ENCODE measurements at regions not wholly inside any gene's neighbourhood (a gene's known extent, or its start where the extent isn't known, plus 50 kb on each side); places are given as distances from the start of the nearest gene placed in this dataset.

- Histone ChIP-seq H3K27me3 (ENCODE audit: control insufficient read depth, insufficient read depth, low read length) (no peaks in the 10 kb centered on the region), H3K27ac (ENCODE audit: low read depth in 2 of 2, low read length in 2 of 2) (no peak overlapping the region), H3K4me1 (ENCODE audit: control insufficient read depth in 2 of 3, insufficient read depth in 2 of 3, low read depth in 1 of 3, low read length in 3 of 3) (no peaks in the 10 kb centered on the region), H3K4me3 (ENCODE audit: low read length in 3 of 3) (no peak overlapping the region), H3K9me3 (ENCODE audit: control insufficient read depth in 2 of 3, insufficient read depth in 1 of 3, low read length in 3 of 3) (peaks cover 0 to 5% (median 0%) of the 10 kb centered on the region in 3 donors), H3K9ac (ENCODE audit: low read length in 3 of 3) (no peak overlapping the region), H3K36me3 (ENCODE audit: control insufficient read depth in 2 of 3, insufficient read depth in 3 of 3, low read length in 3 of 3) (no peaks in the 10 kb centered on the region)
- no peak for FAIRE-seq
- no peak for TF ChIP-seq CTCF (IDR thresholded peaks at IDR 0.05; ENCODE audit: borderline replicate concordance, extremely low read depth, insufficient read depth)
- intact Hi-C loops (cut with DNase I), result no loop called here
- peak in 1 of 5 donors; percentile 28 for DNase-seq
These were observed 64.6 kb downstream of the MYEOV start for GRCh38 chr11:69358398-69359020.

GRCh38 chr11:69359735-69360480 lies 66.0 kb downstream of the MYEOV start:
- FAIRE-seq, result no peak
- H3K36me3 ChIP-seq (ENCODE audit: control insufficient read depth in 2 of 3, insufficient read depth in 3 of 3, low read length in 3 of 3), result no peaks in the 10 kb centered on the region

GRCh38 chr11:69360606-69361005 lies 66.7 kb downstream of the MYEOV start:
- no peak overlapping the region for H3K4me3 ChIP-seq (ENCODE audit: low read length in 3 of 3)
- no peak for FAIRE-seq
- no peaks in the 10 kb centered on the region for H3K27me3 ChIP-seq (ENCODE audit: control insufficient read depth, insufficient read depth, low read length)
- no peak overlapping the region for H3K9ac ChIP-seq (ENCODE audit: low read length in 3 of 3)
- no peak overlapping the region for H3K27ac ChIP-seq (ENCODE audit: low read depth in 2 of 2, low read length in 2 of 2)
- peaks cover 0 to 5% (median 0%) of the 10 kb centered on the region in 3 donors for H3K9me3 ChIP-seq (ENCODE audit: control insufficient read depth in 2 of 3, insufficient read depth in 1 of 3, low read length in 3 of 3)
- intact Hi-C loops (cut with DNase I), result no loop called here
- no peaks in the 10 kb centered on the region for H3K4me1 ChIP-seq (ENCODE audit: control insufficient read depth in 2 of 3, insufficient read depth in 2 of 3, low read depth in 1 of 3, low read length in 3 of 3)
- TF ChIP-seq CTCF (IDR thresholded peaks at IDR 0.05; ENCODE audit: borderline replicate concordance, extremely low read depth, insufficient read depth), result no peak
- no peaks in the 10 kb centered on the region for H3K36me3 ChIP-seq (ENCODE audit: control insufficient read depth in 2 of 3, insufficient read depth in 3 of 3, low read length in 3 of 3)
- no peak for DNase-seq

More at GRCh38 chr11:69359735-69360480, 66.0 kb downstream of the MYEOV start:
- Histone ChIP-seq H3K9ac (ENCODE audit: low read length in 3 of 3) (no peak overlapping the region), H3K4me1 (ENCODE audit: control insufficient read depth in 2 of 3, insufficient read depth in 2 of 3, low read depth in 1 of 3, low read length in 3 of 3) (no peaks in the 10 kb centered on the region), H3K4me3 (ENCODE audit: low read length in 3 of 3) (no peak overlapping the region), H3K9me3 (ENCODE audit: control insufficient read depth in 2 of 3, insufficient read depth in 1 of 3, low read length in 3 of 3) (peaks cover 0 to 5% (median 0%) of the 10 kb centered on the region in 3 donors), H3K27ac (ENCODE audit: low read depth in 2 of 2, low read length in 2 of 2) (no peak overlapping the region), H3K27me3 (ENCODE audit: control insufficient read depth, insufficient read depth, low read length) (no peaks in the 10 kb centered on the region)
- DNase-seq, result peak in 1 of 5 donors; percentile 5
- no peak for TF ChIP-seq CTCF (IDR thresholded peaks at IDR 0.05; ENCODE audit: borderline replicate concordance, extremely low read depth, insufficient read depth)
- intact Hi-C loops (cut with DNase I), result no loop called here
